ENCODE measurements at regions not wholly inside any gene's neighbourhood (a gene's known extent, or its start where the extent isn't known, plus 50 kb on each side); places are given as distances from the start of the nearest gene placed in this dataset.

DNA sequence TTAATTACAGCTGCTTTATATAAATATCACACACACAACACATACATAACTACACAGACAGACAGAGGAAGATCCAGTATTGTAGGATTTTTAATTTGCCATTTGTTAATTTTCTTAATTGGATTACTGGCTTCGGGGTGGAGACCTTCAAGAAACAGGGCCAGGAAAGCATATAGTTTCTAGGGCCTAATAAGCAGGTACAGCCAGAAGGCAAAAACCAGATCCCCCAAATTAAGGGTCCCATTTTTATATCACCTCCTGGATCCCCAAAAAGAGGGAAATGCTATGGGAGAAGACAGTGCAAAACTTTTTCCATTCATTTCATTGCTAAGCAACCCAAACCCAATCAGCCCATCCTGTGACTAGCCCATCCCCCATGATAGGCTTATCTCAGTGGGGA, 373.3 kb upstream of the FAM174A start:
- no peak overlapping the region for H2AFZ ChIP-seq (ENCODE audit: low read length)
- H3K9me3 ChIP-seq (ENCODE audit: low read depth, low read length), result peaks cover 3% of the 10 kb centered on the region
- H3K4me2 ChIP-seq (ENCODE audit: insufficient read depth, low read length), result no peak overlapping the region
- H3K27ac ChIP-seq (ENCODE audit: low read depth, low read length), result no peak overlapping the region
- DNase-seq (ENCODE audit: insufficient read length, low spot score, missing footprints), result no peak
- H4K20me1 ChIP-seq (ENCODE audit: insufficient read depth, low read length), result no peaks in the 10 kb centered on the region
- no peaks in the 10 kb centered on the region for H3K36me3 ChIP-seq (ENCODE audit: insufficient read depth, low read length)
- H3K4me3 ChIP-seq (ENCODE audit: insufficient read depth, low read length), result no peak overlapping the region
- no peaks in the 10 kb centered on the region for H3K4me1 ChIP-seq (ENCODE audit: insufficient read depth, low read length)
- TF ChIP-seq, protein P1, sequence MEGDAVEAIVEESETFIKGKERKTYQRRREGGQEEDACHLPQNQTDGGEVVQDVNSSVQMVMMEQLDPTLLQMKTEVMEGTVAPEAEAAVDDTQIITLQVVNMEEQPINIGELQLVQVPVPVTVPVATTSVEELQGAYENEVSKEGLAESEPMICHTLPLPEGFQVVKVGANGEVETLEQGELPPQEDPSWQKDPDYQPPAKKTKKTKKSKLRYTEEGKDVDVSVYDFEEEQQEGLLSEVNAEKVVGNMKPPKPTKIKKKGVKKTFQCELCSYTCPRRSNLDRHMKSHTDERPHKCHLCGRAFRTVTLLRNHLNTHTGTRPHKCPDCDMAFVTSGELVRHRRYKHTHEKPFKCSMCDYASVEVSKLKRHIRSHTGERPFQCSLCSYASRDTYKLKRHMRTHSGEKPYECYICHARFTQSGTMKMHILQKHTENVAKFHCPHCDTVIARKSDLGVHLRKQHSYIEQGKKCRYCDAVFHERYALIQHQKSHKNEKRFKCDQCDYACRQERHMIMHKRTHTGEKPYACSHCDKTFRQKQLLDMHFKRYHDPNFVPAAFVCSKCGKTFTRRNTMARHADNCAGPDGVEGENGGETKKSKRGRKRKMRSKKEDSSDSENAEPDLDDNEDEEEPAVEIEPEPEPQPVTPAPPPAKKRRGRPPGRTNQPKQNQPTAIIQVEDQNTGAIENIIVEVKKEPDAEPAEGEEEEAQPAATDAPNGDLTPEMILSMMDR (IDR thresholded peaks at IDR 0.05; ENCODE audit: extremely low read depth, low read depth, low read length), result no peak
- H3K79me2 ChIP-seq (ENCODE audit: insufficient read depth, low read length), result no peaks in the 10 kb centered on the region
- no peaks in the 10 kb centered on the region for H3K27me3 ChIP-seq (ENCODE audit: insufficient read depth, low read length)

DNA sequence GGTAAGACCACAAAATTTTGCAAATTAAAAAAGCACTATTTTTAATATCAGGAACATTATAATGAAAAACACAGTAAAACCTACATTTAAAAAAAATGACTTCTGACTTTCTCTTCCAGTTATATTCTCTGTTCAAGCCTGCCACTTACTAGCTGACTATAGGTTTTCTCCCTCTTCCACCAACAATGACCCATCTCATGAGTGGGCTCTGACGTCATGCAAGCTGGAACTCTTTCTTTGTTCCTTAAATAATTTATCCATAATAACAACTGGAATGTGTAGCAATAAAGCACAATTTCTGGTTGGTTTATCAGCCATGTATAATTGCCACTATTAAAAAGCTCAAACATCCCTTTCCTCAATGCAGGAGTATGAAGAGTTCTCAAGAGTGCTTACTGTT, 378.1 kb upstream of the FAM174A start:
- no peaks in the 10 kb centered on the region for H3K36me3 ChIP-seq (ENCODE audit: insufficient read depth, low read length)
- no peak for DNase-seq (ENCODE audit: insufficient read length, low spot score, missing footprints)
- H3K4me1 ChIP-seq (ENCODE audit: insufficient read depth, low read length), result no peaks in the 10 kb centered on the region
- no peaks in the 10 kb centered on the region for H4K20me1 ChIP-seq (ENCODE audit: insufficient read depth, low read length)
- no peaks in the 10 kb centered on the region for H3K27me3 ChIP-seq (ENCODE audit: insufficient read depth, low read length)
- peaks cover 3% of the 10 kb centered on the region for H3K9me3 ChIP-seq (ENCODE audit: low read depth, low read length)
- TF ChIP-seq, protein P1 (IDR thresholded peaks at IDR 0.05; ENCODE audit: extremely low read depth, low read depth, low read length), result no peak
- H3K27ac ChIP-seq (ENCODE audit: low read depth, low read length), result no peak overlapping the region
- no peak overlapping the region for H3K4me2 ChIP-seq (ENCODE audit: insufficient read depth, low read length)
- no peak overlapping the region for H2AFZ ChIP-seq (ENCODE audit: low read length)
- no peak overlapping the region for H3K4me3 ChIP-seq (ENCODE audit: insufficient read depth, low read length)
- no peaks in the 10 kb centered on the region for H3K79me2 ChIP-seq (ENCODE audit: insufficient read depth, low read length)

DNA sequence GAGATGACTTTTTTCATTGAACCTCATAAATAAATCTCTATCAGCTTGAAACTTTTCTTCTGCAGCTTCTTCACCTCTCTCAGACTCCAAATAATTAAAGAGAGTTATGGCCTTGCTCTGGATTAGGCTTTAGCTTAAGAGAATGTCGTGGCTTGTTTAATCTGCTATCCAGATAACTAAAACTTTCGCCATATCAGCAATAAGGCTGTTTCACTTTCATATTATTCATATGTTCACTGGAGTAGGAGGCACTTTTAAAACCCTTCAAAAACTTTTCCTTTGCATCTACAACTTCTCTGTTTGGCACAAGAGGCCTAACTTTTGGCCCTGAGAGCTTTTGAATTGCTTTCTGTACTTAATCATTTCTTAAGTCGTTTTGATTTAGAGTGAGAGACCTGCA, 386.9 kb upstream of the FAM174A start:
- H4K20me1 ChIP-seq (ENCODE audit: insufficient read depth, low read length), result no peaks in the 10 kb centered on the region
- H3K9me3 ChIP-seq (ENCODE audit: low read depth, low read length), result no peaks in the 10 kb centered on the region
- H3K4me3 ChIP-seq (ENCODE audit: insufficient read depth, low read length), result no peak overlapping the region
- no peaks in the 10 kb centered on the region for H3K79me2 ChIP-seq (ENCODE audit: insufficient read depth, low read length)
- H3K4me1 ChIP-seq (ENCODE audit: insufficient read depth, low read length), result no peaks in the 10 kb centered on the region
- no peak overlapping the region for H3K27ac ChIP-seq (ENCODE audit: low read depth, low read length)
- no peaks in the 10 kb centered on the region for H3K27me3 ChIP-seq (ENCODE audit: insufficient read depth, low read length)
- H2AFZ ChIP-seq (ENCODE audit: low read length), result no peak overlapping the region
- TF ChIP-seq, protein P1 (IDR thresholded peaks at IDR 0.05; ENCODE audit: extremely low read depth, low read depth, low read length), result no peak
- H3K4me2 ChIP-seq (ENCODE audit: insufficient read depth, low read length), result no peak overlapping the region
- H3K36me3 ChIP-seq (ENCODE audit: insufficient read depth, low read length), result no peaks in the 10 kb centered on the region
- DNase-seq (ENCODE audit: insufficient read length, low spot score, missing footprints), result no peak

DNA sequence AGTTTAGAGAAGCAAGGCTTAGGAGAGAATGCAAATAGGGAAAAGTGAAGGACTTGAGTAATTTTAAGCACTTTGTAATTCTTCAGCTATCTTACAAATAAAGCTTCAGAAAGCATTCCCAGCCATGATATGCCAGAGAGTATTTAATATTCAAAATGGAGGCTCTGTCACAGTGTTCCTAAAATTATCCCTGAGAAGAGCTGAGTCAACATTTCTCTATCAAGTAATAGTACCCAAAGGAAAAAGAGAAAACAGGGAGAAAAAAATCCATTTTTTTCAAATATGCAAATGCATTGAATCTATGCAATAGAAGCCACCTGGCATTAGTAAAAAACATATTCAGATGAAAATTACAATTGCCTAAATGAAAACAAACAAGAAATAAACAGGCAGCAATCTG, 392.6 kb upstream of the FAM174A start:
- Histone ChIP-seq H3K4me2 (ENCODE audit: insufficient read depth, low read length) (no peak overlapping the region), H3K9me3 (ENCODE audit: low read depth, low read length) (no peaks in the 10 kb centered on the region), H2AFZ (ENCODE audit: low read length) (no peak overlapping the region), H3K36me3 (ENCODE audit: insufficient read depth, low read length) (no peaks in the 10 kb centered on the region), H3K4me1 (ENCODE audit: insufficient read depth, low read length) (no peaks in the 10 kb centered on the region), H3K27ac (ENCODE audit: low read depth, low read length) (no peak overlapping the region), H3K27me3 (ENCODE audit: insufficient read depth, low read length) (no peaks in the 10 kb centered on the region), H3K79me2 (ENCODE audit: insufficient read depth, low read length) (no peaks in the 10 kb centered on the region), H3K4me3 (ENCODE audit: insufficient read depth, low read length) (no peak overlapping the region), H4K20me1 (ENCODE audit: insufficient read depth, low read length) (no peaks in the 10 kb centered on the region)
- TF ChIP-seq, protein P1 (IDR thresholded peaks at IDR 0.05; ENCODE audit: extremely low read depth, low read depth, low read length), result no peak
- DNase-seq (ENCODE audit: insufficient read length, low spot score, missing footprints), result no peak
